SH-SY5Y (cell line): ENCODE measurements at regions not wholly inside any gene's neighbourhood (a gene's known extent, or its start where the extent isn't known, plus 50 kb on each side); places are given as distances from the start of the nearest gene placed in this dataset.

Experiments
- GATA2 ChIP-seq: IDR thresholded peaks from 2 replicates; pipeline ENCODE4 v1.6.1; 2011; ENCODE audit warnings: mild to moderate bottlenecking, low read depth, low read length
- GATA3 ChIP-seq: IDR thresholded peaks from 2 replicates; pipeline ENCODE4 v1.6.1; 2011; ENCODE audit warnings: low read depth, mild to moderate bottlenecking, low read length, moderate library complexity

DNA sequence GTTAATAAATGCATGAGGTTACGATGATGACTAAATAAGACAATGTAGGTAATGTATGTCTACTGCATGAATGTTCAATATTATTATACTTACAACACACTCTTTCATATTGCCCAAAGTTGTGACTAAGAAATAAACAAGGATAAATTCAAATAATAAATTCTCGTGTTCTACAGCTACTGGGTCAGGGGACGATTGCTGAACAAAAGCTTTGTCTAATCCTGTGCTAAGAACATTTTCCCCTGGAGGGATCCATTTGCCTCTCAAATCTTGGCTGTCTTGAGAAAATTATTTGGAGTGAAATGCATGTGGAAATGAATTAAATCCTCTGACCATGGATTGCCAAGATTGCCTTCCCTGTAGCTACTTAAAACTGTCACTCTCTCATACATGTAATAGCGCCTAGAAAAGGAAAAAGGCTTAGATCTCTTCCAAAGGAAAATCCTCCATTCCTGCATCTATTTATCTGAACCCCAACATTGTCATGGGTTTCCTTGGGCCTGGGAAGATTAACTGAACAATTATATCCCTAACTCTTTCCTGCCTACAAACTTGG lies 893.8 kb upstream of the ACO1 start:
- TF ChIP-seq GATA2 (no peak), GATA3 (no peak)

DNA sequence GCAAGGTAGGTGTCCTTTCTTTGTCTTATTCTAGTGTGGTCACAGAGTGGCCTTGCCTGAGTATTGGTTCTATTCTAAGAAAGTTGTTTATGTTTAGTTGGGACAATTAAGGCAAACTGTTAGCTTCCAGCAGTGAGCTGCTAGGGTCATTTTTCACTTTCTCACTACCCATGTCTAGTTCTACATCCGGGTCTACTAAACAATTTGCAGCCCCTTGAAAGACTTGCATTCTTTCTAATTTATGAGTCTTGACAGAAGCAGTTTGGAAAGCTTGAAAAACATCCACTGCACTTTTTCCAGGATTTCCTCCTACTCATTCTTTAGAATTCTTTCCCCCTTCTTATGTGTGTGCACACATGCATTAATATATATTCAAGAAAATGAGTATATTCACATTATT lies 892.2 kb upstream of the ACO1 start:
- TF ChIP-seq GATA2 (no peak), GATA3 (no peak)

DNA sequence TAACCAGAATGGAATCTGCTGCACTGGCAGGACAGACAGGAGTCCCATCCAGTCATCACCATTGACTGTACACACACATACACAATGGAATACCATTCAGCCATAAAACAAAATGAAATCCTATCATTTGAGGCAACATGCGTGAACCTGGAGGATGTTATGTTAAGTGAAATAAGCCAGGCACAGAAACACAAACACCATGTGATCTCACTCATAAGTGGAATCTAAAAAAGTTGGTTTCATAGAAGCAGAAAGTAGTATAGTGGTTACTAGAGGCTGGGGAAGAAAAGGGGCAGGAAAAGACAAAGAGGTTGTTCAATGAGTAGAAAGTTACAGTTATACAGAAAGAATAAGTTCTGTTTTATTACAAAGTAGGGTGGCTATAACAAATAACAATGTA lies 884.0 kb upstream of the ACO1 start:
- TF ChIP-seq GATA2 (no peak), GATA3 (no peak)

DNA sequence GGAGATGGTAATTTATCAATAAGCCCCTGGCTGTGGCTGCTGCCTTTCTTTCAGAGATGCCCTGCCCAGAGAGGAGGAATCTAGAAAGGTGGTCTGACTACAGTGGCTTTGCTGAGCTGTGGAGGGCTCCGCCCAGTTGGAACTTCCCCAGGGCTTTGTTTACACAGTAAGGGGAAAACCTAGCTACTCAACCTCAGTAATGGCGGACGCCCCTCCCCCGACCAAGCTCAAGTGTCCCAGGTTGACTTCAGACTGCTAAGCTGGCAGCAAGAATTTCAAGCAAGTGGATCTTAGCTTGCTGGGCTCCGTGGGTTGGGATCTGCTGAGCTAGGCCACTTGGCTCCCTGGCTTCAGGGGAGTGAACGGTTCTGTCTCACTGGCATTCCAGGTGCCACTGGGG lies 865.4 kb upstream of the ACO1 start:
- TF ChIP-seq GATA3 (no peak), GATA2 (no peak)

DNA sequence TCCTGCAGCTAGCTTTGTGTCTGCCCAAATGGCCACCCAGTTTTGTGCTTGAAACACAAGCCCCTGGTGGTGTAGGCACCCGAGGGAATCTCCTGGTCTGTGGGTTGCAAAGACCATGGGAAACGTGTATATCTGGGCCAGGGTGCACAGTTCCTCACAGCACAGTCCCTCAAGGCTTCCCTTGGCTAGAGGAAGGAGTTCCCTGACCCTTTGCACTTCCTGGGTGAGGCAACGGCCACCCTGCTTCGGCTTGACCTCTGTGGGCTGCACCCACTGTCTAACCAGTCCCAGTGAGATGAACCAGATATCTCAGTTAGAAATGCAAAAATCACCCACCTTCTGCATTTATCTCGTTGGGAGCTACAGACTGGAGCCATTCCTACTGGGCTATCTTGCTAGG lies 865.0 kb upstream of the ACO1 start:
- TF ChIP-seq GATA3 (no peak), GATA2 (no peak)

DNA sequence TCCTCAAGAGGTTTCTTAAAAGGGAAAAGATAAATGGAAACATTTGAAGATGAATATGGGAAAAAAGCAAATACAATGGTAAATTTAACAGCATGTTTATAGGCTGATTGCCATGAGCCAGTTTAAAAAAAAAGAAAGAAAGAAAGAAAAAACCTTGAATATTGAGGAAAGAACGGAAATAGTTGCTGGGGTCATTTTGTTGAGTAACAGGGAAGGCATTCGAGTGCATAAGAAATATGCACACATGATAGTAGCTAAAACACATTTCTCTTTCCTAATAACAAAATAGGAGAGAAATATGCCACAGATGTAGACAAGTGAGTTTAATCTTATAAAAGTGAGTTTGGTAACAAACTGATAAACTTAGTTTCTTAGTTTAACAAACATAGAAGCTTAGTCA lies 864.6 kb upstream of the ACO1 start:
- TF ChIP-seq GATA2 (no peak), GATA3 (no peak)

DNA sequence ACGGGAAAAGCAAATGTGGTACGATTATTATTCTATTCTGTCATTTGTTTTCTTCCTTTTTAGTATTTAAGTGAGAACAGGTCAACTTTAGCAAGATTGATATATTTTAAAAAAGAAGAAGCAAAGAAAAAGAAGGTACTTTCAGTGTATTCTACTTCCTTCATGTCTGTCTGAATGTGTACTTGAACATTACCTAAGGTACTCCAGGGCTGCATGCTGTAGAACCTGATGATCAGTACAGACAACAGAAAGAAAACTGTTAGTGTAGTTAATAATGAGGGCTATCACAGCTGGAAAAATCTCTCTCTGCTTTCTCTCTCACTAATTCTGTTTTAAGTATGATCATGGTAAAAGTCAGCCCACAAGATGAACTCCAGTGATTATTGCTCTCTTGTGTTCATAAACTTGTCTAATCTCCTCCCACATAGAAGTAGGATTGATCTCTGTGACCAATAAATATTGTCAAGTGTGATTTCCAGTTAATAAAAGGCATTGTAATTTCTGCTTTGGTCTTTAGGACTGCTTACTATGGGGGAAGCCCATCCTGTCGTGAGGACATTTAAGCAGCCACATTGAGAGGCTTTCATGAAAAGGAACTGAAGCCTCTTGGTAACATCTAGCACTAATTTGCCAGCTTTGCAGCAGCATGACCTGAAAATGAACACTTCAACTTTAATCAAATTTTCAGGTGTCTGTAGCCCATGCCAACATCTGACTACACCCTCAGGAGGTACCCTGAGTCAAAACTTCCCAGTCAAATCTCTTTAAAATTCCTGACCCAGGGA lies 864.0 kb upstream of the ACO1 start:
- TF ChIP-seq GATA3 (no peak), GATA2 (no peak)

DNA sequence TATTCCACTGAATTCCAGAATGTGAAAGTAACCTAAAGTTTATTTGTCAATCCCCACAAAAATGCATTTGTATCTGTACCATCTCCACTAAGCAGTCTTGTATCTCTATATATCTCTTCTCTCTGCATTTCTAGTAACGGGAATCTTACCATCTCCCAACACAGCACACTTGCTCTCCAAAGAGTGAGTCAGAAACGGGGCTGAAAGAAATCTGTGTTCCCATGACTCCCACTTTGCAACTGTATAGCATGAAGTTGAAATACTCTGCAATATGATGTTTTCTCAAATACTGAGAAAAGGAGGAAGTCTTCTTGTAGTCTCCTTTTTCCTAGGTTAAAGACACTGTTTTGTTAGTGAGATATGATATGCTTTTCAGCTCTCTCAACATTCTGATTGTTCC lies 848.8 kb upstream of the ACO1 start:
- TF ChIP-seq GATA2 (no peak), GATA3 (no peak)

DNA sequence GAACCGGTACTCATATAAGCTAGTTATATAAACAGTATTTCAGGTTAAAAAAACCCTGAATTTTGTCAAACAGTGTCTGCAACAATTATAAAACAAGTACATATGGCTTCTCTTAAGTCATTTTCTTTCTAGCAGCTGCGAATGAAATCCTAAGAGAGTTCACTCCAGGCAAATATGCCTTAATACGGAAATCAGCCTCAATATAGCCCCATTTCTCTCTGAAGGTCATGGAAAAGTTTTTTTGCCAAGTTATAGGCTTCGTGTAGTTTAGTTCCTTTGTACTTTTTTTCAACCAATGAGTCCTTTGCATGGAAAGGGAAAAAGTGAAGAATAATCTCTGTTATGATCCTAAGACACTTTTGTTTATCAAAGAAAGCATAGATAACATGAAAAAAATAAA lies 848.0 kb upstream of the ACO1 start:
- TF ChIP-seq GATA3 (no peak), GATA2 (no peak)

DNA sequence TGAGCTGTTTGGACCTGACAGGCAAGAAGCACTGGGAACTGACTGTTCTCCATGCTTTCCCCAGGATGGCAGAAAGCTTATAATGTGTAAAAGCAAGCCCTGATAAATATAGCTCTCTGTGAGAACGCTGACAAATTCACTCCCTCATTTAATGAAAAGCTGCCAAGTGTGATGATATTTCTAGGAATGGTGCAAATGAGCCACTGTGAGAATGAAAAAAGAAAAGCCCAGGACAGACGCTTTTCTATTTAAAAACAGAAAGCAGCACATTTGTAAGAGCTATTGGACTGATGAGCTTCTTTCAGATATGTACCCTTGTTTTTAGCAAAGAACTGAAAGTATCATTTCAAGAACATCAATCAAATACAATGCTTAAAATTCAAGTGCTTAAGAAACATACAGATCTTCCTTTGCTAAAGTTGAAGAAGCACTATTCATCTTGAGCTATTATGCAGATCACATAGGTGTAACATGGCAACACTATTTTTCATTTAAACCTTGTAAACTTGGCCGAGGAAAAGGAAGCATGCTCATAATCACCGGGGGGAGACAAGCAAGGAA lies 842.6 kb upstream of the ACO1 start:
- no peak for TF ChIP-seq GATA3
- TF ChIP-seq GATA2: no peak

DNA sequence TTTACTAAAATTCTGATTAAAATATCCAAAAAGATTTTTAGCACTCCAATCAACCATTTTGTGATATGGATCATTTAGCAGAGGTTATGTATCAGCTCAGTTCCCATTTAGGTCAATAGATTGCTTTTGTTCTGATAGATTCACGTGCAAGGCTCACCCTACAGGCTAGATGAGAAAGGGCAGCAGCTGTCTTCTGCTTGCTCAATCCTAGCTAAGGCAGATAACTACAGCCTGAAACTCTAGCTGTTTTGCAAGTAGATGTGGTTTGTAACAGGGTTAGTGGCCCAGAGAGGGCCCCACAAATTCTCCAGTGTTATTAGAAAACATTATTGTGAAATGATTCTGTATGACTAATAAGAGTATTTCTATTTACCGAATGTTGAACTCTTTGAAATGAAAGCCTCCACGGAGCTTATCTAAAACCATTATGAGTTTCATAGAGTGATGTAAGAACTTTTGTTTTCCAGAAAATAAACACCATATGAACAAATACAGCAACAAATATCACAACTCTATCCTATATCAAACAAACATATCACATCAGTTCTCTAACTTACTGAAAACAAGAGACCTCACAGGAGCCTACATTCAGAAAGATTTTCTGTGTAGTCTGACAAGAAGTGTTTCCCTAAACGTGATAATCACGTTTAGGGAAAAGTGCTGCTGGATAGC lies 841.9 kb upstream of the ACO1 start:
- no peak for TF ChIP-seq GATA3
- TF ChIP-seq GATA2: no peak

DNA sequence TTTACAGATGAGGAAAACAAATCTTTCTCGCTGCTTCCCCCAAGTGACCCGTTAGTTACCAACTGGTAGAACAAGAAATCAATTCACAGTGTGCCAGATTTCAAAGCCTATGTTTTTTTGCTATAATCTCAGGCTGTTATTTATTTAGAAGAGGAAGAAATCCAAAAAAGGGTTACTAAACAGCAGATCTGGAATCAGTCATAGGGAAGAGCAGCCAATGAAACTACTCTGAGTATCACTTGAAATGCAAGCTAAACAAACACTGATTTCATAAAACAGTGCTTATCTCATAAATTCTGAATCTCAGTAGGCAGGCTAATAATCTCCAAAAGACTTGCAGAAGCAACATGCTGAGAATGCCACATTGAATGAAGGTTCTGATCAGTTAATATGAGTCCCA lies 829.5 kb upstream of the ACO1 start:
- TF ChIP-seq GATA3: no peak
- no peak for TF ChIP-seq GATA2

DNA sequence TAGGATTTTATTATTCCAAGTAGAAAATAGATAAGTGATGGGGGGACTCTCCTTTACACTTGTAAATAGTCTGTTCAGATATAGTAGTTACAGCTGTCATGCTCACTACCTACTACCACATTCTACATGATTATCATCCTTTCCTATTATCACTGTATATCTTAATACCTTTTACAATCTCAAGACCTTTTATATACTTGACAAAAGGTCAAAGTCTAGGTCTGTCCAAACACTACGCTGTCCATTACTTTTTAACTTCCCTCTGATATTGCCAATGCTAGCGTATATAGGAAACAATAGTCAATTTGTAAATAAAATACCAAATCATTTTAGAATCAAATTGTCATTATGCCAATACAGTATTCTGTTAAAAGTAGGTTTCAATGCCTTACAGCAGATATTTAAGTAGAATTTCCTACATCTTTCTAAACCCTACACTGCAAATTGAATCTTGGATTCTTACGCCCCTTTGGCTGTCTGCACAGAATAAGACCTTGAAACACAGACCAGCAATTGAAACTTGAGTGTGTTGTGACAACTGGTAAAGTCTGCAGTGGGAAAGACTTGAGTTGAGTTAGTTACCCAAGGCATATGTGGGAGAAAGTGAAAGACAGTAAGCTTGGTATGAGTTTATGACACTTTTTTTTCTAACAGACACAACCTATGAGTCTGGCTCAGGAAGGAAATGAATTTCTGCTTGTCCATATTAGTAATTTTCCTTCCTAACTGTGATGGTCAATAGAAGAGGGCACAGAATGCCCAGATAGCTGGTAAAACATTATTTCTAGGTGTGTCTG lies 827.6 kb upstream of the ACO1 start:
- TF ChIP-seq GATA3: no peak
- TF ChIP-seq GATA2: no peak

DNA sequence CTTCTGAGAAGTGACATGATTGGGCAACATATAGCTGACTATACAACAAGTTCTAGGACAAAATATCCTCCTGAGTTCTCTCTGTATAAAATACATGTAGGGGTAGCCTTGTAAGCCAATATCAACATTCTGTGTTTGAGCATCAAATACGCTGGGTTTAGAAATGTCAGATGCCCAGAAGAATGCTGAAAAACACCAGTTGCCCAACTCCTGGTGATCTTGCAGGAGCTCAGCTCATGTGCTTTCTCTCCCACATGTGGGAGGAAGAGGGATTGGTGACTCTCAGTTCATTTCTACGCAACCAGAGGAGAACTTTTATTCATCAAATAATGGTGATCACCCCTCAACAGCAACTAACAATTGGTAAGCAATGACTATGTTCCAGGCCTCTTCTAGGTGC lies 810.9 kb upstream of the ACO1 start:
- TF ChIP-seq GATA3 (no peak), GATA2 (no peak)
